Loucy (cell line): ENCODE measurements at regions not wholly inside any gene's neighbourhood (a gene's known extent, or its start where the extent isn't known, plus 50 kb on each side); places are given as distances from the start of the nearest gene placed in this dataset.

Experiments used
- EZH2phosphoT487 ChIP-seq: fragments of 200-600 bp; IDR thresholded peaks from 2 replicates; pipeline ENCODE4 v1.6.1; 2018; ENCODE audit warnings: antibody characterized with exemption, mild to moderate bottlenecking, moderate library complexity, borderline replicate concordance
- TF ChIP-seq, protein P1 (sequence below): fragments of 200-600 bp; sonication (generic); conservative IDR thresholded peaks from 2 replicates; pipeline ENCODE4 v1.5.1; 2014; ENCODE audit warnings: mild to moderate bottlenecking, antibody characterized with exemption, low read length

- TF ChIP-seq, protein P1, sequence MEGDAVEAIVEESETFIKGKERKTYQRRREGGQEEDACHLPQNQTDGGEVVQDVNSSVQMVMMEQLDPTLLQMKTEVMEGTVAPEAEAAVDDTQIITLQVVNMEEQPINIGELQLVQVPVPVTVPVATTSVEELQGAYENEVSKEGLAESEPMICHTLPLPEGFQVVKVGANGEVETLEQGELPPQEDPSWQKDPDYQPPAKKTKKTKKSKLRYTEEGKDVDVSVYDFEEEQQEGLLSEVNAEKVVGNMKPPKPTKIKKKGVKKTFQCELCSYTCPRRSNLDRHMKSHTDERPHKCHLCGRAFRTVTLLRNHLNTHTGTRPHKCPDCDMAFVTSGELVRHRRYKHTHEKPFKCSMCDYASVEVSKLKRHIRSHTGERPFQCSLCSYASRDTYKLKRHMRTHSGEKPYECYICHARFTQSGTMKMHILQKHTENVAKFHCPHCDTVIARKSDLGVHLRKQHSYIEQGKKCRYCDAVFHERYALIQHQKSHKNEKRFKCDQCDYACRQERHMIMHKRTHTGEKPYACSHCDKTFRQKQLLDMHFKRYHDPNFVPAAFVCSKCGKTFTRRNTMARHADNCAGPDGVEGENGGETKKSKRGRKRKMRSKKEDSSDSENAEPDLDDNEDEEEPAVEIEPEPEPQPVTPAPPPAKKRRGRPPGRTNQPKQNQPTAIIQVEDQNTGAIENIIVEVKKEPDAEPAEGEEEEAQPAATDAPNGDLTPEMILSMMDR: no peak
- TF ChIP-seq EZH2phosphoT487: no peak
Measured at GRCh38 chr2:236690726-236691125, 121.1 kb downstream of the ACKR3 start.
